SK-N-SH (cell line): ENCODE measurements at regions not wholly inside any gene's neighbourhood (a gene's known extent, or its start where the extent isn't known, plus 50 kb on each side); places are given as distances from the start of the nearest gene placed in this dataset.

Experiments used
- CHD2 ChIP-seq: fragments of 150-350 bp; IDR thresholded peaks from 2 replicates; pipeline ENCODE4 v1.6.1; 2018; ENCODE audit warnings: low read length; ENCODE audit not compliant: partially characterized antibody
- CTCF ChIP-seq: fragments of 200-600 bp; sonication (generic); IDR thresholded peaks from 2 replicates; pipeline ENCODE4 v1.6.1; 2017; ENCODE audit warnings: antibody characterized with exemption, mild to moderate bottlenecking, moderate library complexity
- RAD21 ChIP-seq: IDR thresholded peaks from 2 replicates; pipeline ENCODE4 v1.6.1; 2012; ENCODE audit warnings: mild to moderate bottlenecking, low read length
- REST ChIP-seq: IDR thresholded peaks from 2 replicates; pipeline ENCODE4 v1.6.1; 2012; ENCODE audit warnings: mild to moderate bottlenecking, low read depth, low read length, moderate library complexity

- no peak for TF ChIP-seq CTCF
- no peak for TF ChIP-seq RAD21
- no peak for TF ChIP-seq CHD2
- no peak for TF ChIP-seq REST
Observed at GRCh38 chr6:84953111-84953755, 188.8 kb upstream of the TBX18 start.
